IPS DF 6.9 (cell line): ENCODE measurements at regions not wholly inside any gene's neighbourhood (a gene's known extent, or its start where the extent isn't known, plus 50 kb on each side); places are given as distances from the start of the nearest gene placed in this dataset.

ENCODE experiments used
- DNase-seq: peaks from one replicate; pipeline ENCODE4 v3.0.0-alpha.2; 2013; ENCODE audit warnings: low read depth, low spot score
- H3K27ac ChIP-seq: one replicate; pipeline ENCODE4 v1.5.1; 2013; ENCODE audit warnings: low read length, control low read depth
- H3K27me3 ChIP-seq: 2 replicates; pipeline ENCODE4 v1.6.1; 2013; ENCODE audit warnings: mild to moderate bottlenecking, low read length; ENCODE audit not compliant: control insufficient read depth, insufficient read depth
- H3K36me3 ChIP-seq: 2 replicates; pipeline ENCODE4 v1.6.1; 2013; ENCODE audit warnings: low read length; ENCODE audit not compliant: control insufficient read depth, insufficient read depth
- H3K4me1 ChIP-seq: 2 replicates; pipeline ENCODE4 v1.6.1; 2013; ENCODE audit warnings: low read length; ENCODE audit not compliant: control insufficient read depth, insufficient read depth
- H3K4me3 ChIP-seq: 2 replicates; pipeline ENCODE4 v1.5.1; 2013; ENCODE audit warnings: mild to moderate bottlenecking, low read length
- H3K9me3 ChIP-seq: 2 replicates; pipeline ENCODE4 v1.6.1; 2013; ENCODE audit warnings: low read length, inconsistent platforms; ENCODE audit not compliant: control insufficient read depth, insufficient read depth
- WGBS: extraction: QIAGEN DNeasy Blood & Tissue Kit; methylation state at CpG from one replicate; pipeline ENCODE4 v1.1.7; 2013; ENCODE audit warnings: mixed read lengths, missing lambda C conversion rate; ENCODE audit not compliant: insufficient read length, insufficient coverage; 5-methylcytosine and 5-hydroxymethylcytosine counted together

DNA sequence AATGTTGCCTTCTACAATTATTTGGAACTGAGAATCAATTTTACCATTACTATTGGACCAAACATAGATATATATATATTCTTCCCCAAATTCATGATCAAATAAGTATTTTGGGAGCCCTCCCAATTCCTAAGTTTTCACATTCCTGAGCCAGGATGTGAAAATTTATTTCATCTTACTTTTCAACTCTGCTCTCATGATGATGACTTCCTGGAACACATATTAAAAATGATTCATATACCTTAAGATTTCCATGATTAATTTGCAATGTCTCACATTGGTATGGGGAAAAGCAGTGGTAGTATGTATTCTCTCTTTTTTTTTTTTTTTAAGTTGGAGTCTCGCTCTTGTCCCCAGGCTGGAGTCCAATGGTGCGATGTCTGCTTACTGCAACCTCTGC lies 596.1 kb upstream of the ZEB2 start:
- no peak for DNase-seq
- no peaks in the 10 kb centered on the region for H3K27me3 ChIP-seq
- WGBS: no CpG with 5 or more reads among the region's 2 CpGs
- no peaks in the 10 kb centered on the region for H3K36me3 ChIP-seq
- H3K4me3 ChIP-seq: no peak overlapping the region
- H3K9me3 ChIP-seq: no peaks in the 10 kb centered on the region
- H3K27ac ChIP-seq: no peak overlapping the region
- H3K4me1 ChIP-seq: no peaks in the 10 kb centered on the region

DNA sequence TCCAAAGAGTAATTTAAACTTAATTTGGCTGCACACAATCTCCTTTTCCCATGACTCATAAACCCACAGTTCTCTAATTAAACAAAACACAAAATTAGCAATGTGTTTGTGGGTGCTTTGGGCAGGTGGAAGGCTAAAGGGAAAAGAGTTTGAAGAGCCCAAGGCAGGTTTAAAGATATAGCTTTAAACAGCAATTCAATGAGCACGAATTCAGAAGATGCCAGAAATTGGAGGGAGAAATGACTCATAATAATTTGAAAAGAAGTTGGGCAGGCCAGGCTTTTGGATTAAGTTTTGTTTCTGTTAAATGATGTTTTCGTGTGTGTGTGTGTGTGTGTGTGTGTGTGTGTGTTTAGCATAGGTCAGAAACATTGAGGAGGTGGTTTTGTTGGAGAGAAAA lies 594.8 kb upstream of the ZEB2 start:
- no peak overlapping the region for H3K4me3 ChIP-seq
- no peaks in the 10 kb centered on the region for H3K36me3 ChIP-seq
- no peak overlapping the region for H3K27ac ChIP-seq
- no peaks in the 10 kb centered on the region for H3K4me1 ChIP-seq
- H3K9me3 ChIP-seq: no peaks in the 10 kb centered on the region
- no peak for DNase-seq
- no peaks in the 10 kb centered on the region for H3K27me3 ChIP-seq
- 100% methylated on average over 1 of the region's 2 CpGs for WGBS

GRCh38 chr2:145112467-145112866 lies 592.5 kb upstream of the ZEB2 start:
- no peak for DNase-seq
- Histone ChIP-seq H3K27ac (no peak overlapping the region), H3K36me3 (no peaks in the 10 kb centered on the region), H3K4me1 (no peaks in the 10 kb centered on the region), H3K4me3 (no peak overlapping the region), H3K27me3 (no peaks in the 10 kb centered on the region), H3K9me3 (no peaks in the 10 kb centered on the region)

DNA sequence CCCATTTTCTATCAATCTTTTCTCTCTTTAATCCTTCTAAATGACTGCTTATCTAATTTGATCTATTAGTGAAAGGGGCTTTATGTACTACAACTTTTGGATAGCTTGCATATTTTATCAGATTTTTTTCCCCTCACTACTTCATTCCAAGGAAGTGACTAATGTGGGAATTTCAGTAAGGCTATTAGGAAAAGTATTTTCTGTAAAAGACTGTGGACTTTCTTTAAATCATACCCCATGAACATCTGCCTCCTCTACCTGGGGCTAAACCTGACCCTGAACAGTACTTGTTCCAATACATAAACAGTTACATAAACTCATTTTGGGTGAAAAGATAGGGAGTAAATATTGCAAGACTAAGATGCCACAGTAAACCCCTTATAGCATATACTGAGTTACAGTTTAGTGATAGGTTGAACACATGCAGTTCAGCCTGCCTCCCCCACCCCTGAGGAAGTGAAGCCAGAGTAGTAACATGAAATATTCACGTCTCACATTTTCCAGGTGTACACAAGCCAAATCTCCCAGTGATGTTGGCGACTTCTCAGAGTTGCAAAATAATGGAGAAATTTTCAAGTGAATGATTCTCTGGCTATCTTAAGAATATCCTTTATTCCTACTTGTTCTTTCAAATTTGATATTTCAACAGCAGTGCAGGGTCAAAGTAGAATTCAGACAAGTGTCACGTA lies 590.9 kb upstream of the ZEB2 start:
- Histone ChIP-seq H3K36me3 (no peaks in the 10 kb centered on the region), H3K4me3 (no peak overlapping the region), H3K4me1 (no peaks in the 10 kb centered on the region), H3K27me3 (no peaks in the 10 kb centered on the region), H3K9me3 (no peaks in the 10 kb centered on the region), H3K27ac (no peak overlapping the region)
- no peak for DNase-seq
- no CpG with 5 or more reads among the region's 3 CpGs for WGBS

DNA sequence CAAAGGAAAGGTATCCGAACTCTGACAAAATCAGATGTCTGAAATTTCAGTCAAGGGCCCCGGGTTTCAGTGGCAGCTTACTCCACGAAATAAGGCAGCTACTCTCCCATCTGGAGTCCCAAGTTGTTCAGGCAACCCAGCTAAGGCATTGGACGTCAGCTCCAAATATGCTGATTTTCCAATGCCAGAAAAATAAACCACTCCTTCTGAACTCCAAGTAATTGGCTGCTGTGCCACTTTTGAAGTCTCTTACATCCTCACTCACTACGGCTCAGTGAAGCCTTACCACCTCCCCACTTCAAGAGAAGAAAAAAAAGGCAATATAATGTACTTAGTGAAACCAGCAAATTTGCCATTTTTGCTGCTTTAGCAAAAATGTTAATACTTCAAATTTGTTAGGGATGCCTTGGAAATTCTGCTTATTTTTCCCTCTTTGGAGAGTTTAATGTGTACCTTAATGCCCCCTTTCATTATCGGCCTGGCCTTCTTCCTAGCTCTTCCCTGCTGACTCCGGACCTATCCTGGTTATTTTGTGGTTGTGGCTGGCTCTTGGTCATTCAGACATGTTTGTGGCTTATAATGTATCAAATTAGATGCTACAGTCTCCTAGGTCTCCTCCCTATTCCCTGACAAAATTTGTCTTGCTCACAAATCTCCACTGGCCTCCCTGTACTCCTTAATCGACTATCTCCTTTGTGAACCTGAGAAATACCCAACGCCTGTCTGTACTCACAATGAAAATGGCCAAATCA lies 589.2 kb upstream of the ZEB2 start:
- Histone ChIP-seq H3K36me3 (no peaks in the 10 kb centered on the region), H3K27ac (no peak overlapping the region), H3K9me3 (no peaks in the 10 kb centered on the region), H3K4me1 (no peaks in the 10 kb centered on the region), H3K4me3 (no peak overlapping the region), H3K27me3 (no peaks in the 10 kb centered on the region)
- WGBS: no CpG with 5 or more reads among the region's 9 CpGs
- no peak for DNase-seq

DNA sequence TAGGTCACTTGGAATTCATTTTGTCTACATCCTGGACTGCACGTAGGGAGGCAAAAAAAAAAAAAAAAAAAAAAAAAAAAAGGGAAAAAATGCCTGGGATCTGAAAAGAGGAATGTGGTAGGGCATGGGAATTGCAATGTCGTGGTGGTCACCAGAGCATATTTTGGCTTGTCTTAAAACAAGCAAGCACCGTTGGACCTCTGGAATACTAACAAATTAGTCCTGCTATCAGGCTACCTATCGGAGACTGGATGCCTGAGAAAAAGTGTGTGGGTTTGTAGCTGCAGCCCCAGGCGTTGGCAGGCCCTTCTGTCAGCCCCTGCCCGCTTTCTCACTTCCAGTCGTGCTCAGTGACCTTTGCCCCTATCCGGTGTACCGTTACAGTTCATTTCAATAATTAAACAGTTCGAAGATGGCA lies 588.5 kb upstream of the ZEB2 start:
- no peak overlapping the region for H3K4me3 ChIP-seq

GRCh38 chr2:145106293-145106692 lies 586.4 kb upstream of the ZEB2 start:
- Histone ChIP-seq H3K4me1 (no peaks in the 10 kb centered on the region), H3K27ac (no peak overlapping the region), H3K4me3 (no peak overlapping the region), H3K9me3 (no peaks in the 10 kb centered on the region), H3K27me3 (no peaks in the 10 kb centered on the region), H3K36me3 (no peaks in the 10 kb centered on the region)
- no CpG with 5 or more reads among the region's 5 CpGs for WGBS
- DNase-seq: no peak

More for the DNA sequence above, 588.5 kb upstream of the ZEB2 start:
- no peak for DNase-seq
- H3K27me3 ChIP-seq: no peaks in the 10 kb centered on the region
- H3K4me1 ChIP-seq: no peaks in the 10 kb centered on the region
- no CpG with 5 or more reads among the region's 10 CpGs for WGBS
- no peaks in the 10 kb centered on the region for H3K9me3 ChIP-seq
- H3K36me3 ChIP-seq: no peaks in the 10 kb centered on the region
- no peak overlapping the region for H3K27ac ChIP-seq

DNA sequence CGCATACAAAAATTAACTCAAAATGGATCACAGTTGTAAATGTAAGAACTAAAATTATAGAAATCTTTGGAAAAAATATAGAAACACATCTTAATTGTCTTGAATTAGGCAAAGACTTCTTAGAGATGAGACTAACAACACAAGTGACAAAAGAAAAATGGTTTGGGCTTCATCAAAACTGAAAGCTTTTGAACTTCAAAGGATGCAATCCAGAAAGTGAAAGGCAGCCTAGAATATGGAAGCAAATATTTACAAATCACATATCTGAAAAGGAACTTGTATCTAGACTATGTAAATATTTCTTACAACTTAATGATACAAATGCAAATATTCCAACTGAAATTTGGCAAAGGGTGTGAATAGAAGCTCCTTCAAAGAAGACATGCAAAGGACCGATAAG lies 582.8 kb upstream of the ZEB2 start:
- Histone ChIP-seq H3K27me3 (no peaks in the 10 kb centered on the region), H3K36me3 (no peaks in the 10 kb centered on the region), H3K27ac (no peak overlapping the region), H3K9me3 (no peaks in the 10 kb centered on the region), H3K4me3 (no peak overlapping the region), H3K4me1 (no peaks in the 10 kb centered on the region)
- DNase-seq: no peak
- WGBS: no CpG with 5 or more reads among the region's 2 CpGs

DNA sequence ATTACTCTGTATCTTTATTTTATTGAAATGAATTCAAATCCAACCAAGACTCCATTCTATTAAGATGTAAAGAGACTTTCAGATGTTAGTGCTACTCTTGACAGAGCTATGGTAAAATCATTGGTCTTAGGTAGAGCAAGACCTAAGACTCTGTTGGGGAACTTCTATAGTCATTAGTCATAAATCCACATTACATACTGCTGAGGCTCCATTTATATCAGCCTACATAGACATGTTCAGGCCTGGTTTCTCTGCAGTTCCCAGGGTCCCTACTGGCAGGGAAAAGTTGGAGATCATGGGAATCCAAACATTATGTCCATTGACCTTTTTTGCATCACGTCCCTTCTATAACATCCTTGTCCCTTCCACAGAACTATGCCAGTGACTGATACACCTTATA lies 580.4 kb upstream of the ZEB2 start:
- Histone ChIP-seq H3K4me1 (no peaks in the 10 kb centered on the region), H3K36me3 (no peaks in the 10 kb centered on the region), H3K27ac (no peak overlapping the region), H3K9me3 (no peaks in the 10 kb centered on the region), H3K27me3 (no peaks in the 10 kb centered on the region), H3K4me3 (no peak overlapping the region)
- DNase-seq: no peak
- WGBS: no CpG with 5 or more reads among the region's 1 CpG

DNA sequence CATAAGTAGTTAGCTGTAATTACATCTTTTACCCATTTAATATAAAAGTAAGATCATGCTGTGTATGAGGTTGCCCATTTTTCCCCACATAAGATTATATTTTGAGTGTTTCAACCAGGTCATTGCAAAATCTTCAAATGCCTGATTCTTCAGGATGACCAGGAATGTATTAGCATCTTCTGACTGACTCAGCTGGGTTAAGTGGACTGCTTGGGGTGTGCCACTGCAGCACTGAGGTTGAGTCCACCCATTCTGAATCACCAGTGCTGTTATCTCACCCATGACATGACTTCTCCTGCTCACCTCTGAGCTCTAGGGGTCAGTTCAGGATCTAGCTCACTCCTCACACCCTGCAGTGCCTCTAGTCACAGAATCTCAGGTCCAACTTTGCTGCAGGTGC lies 576.7 kb upstream of the ZEB2 start:
- no peaks in the 10 kb centered on the region for H3K27me3 ChIP-seq
- no peak overlapping the region for H3K4me3 ChIP-seq
- no peaks in the 10 kb centered on the region for H3K9me3 ChIP-seq
- no peak for DNase-seq
- no peak overlapping the region for H3K27ac ChIP-seq
- no peaks in the 10 kb centered on the region for H3K36me3 ChIP-seq
- no peaks in the 10 kb centered on the region for H3K4me1 ChIP-seq
